Effector memory CD4-positive, alpha-beta T cell (primary cell): ENCODE measurements at regions not wholly inside any gene's neighbourhood (a gene's known extent, or its start where the extent isn't known, plus 50 kb on each side); places are given as distances from the start of the nearest gene placed in this dataset.

Experiments used
- DNase-seq, 3 donors: peaks; one replicate each; pipeline ENCODE4 v3.0.0-alpha.2; 2020
- H3K27ac ChIP-seq: 2 replicates; pipeline ENCODE4 v1.7.0; 2013; ENCODE audit warnings: mild to moderate bottlenecking, low read length, moderate library complexity; ENCODE audit not compliant: insufficient read depth, poor library complexity, severe bottlenecking
- H3K27me3 ChIP-seq: replicated peaks from 2 replicates; pipeline ENCODE4 v1.7.0; 2013; ENCODE audit warnings: mild to moderate bottlenecking, low read length; ENCODE audit not compliant: insufficient read depth, control insufficient read depth, poor library complexity, severe bottlenecking
- H3K36me3 ChIP-seq: 2 replicates; pipeline ENCODE4 v1.7.0; 2013; ENCODE audit warnings: mild to moderate bottlenecking, low read length, moderate library complexity; ENCODE audit not compliant: control insufficient read depth, insufficient read depth
- H3K4me1 ChIP-seq: 2 replicates; pipeline ENCODE4 v1.7.0; 2013; ENCODE audit warnings: low read length, mild to moderate bottlenecking; ENCODE audit not compliant: control insufficient read depth, insufficient read depth, poor library complexity, severe bottlenecking
- H3K4me3 ChIP-seq: 2 replicates; pipeline ENCODE4 v1.7.0; 2013; ENCODE audit warnings: low read length, low read depth, mild to moderate bottlenecking; ENCODE audit not compliant: insufficient read depth, poor library complexity, severe bottlenecking
- H3K9me3 ChIP-seq: 2 replicates; pipeline ENCODE4 v1.7.0; 2013; ENCODE audit warnings: mild to moderate bottlenecking, low read length, moderate library complexity; ENCODE audit not compliant: control insufficient read depth

DNA sequence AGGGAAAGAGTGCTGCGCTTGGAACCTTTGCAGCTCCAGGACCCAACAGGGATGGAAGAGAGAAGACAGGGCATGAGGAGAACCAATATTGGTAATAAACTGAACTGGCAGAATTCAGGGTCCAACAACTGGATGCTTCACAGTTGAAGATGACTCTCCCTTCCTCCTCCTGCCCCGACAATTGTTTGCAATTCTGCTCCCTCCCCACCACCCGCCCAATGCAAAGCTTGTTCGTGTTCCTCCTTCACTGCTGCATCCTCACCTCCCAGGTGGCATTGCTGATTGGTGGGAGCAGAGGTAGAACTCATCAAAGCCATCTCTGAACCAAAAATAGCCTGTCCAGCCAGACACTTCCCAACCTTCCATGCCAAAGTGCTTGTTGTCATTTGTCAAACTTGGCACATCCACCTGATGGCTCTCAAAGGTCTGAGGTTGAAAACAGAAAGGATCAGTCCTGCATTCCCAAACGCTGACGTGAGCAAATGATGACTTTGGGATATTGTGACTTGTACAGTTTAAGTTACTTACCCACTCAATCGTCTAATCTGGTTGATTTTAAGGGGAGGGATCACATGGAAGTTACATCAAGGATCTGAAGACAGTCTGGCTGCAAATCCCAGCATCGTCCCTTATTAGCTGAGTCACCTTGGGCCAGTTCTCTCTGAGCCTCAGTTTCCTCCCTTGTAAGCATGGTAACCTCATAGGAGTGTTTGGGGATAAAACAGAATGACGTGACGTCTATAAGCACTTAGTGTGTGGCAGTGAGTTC, 242.6 kb upstream of the CRY1 start:
- Histone ChIP-seq H3K36me3 (no peaks in the 10 kb centered on the region), H3K4me1 (no peaks in the 10 kb centered on the region), H3K27me3 (no peaks in the 10 kb centered on the region), H3K4me3 (no peak overlapping the region), H3K27ac (no peak overlapping the region), H3K9me3 (no peaks in the 10 kb centered on the region)
- DNase-seq = no peak

DNA sequence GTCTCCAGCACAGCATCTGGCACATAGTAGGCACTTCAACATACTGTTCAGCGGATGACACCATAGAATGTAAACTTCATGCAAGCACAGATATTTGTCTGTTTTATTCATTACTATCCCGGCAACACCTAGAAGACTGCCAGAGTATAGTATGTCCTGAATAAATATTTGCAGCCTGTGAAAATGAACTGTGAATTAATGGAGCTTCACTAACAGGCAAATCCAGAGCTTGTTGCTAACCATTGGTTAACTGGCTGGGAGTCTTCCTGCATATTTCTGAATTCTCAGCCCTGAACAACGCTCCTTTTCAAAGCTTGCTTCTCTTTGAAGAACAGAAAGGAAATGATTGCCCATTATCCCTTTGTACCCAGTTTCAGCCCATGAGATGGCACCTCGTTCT, 243.3 kb upstream of the CRY1 start:
- H3K36me3 ChIP-seq = no peaks in the 10 kb centered on the region
- no peak for DNase-seq
- no peaks in the 10 kb centered on the region for H3K4me1 ChIP-seq
- no peak overlapping the region for H3K4me3 ChIP-seq
- H3K9me3 ChIP-seq = no peaks in the 10 kb centered on the region
- no peaks in the 10 kb centered on the region for H3K27me3 ChIP-seq
- H3K27ac ChIP-seq = no peak overlapping the region

DNA sequence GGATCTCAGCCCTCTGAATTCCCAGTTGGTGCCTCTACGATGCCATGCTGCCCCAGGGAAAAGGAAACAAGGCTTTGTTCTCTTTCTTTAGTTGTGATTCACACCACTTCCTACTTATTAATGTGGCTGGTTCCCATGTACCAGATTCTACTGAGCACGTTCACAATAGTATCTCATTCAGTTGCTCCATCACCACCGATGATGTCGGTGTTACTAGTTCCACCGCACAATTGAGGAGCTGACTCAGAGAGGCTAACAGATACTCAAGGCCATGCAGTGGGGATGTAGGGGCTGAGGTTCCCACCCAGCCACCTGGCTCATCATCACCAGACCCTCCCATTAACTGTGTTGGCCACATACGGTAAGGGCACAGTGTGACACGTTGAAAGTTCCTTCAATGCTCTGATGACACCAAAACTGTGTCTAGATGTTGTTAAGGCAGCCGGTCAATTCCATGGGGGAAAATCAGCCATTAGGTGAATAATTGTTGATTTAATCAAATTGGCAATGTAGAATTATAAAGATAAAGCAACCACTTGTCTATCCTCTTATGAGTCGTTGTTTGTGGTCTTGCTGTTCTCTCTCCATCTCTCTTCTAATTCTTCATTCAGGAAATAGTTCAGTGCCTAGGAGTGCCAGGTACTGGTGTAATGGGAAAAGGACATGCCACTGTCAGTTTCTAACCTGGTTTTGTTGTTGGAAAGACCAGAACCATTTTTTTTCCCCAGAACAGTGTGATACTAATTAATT, 244.2 kb upstream of the CRY1 start:
- DNase-seq = no peak
- Histone ChIP-seq H3K9me3 (no peaks in the 10 kb centered on the region), H3K4me1 (no peaks in the 10 kb centered on the region), H3K27me3 (no peaks in the 10 kb centered on the region), H3K4me3 (no peak overlapping the region), H3K27ac (no peak overlapping the region), H3K36me3 (no peaks in the 10 kb centered on the region)

DNA sequence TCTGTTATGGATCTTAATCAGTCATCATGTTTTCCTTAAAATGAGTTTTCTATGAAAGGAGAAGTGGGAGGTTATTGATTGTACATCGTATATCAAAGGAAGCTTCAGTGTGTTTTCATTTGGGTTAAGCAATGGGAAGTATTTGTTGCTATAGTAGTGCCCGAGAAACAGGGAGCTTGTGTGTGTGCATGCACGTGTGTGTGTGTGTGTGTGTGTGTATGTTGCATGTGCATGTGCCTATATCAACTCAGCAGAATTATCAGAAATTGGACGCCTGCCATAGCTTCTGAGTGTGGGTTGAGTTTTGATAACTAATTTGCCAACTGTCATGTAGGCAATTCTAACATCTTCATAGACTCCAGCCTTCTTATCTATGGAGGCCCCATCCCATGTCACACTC, 246.1 kb upstream of the CRY1 start:
- Histone ChIP-seq H3K27ac (no peak overlapping the region), H3K27me3 (no peaks in the 10 kb centered on the region), H3K4me1 (no peaks in the 10 kb centered on the region), H3K36me3 (no peaks in the 10 kb centered on the region), H3K4me3 (no peak overlapping the region), H3K9me3 (no peaks in the 10 kb centered on the region)
- no peak for DNase-seq

DNA sequence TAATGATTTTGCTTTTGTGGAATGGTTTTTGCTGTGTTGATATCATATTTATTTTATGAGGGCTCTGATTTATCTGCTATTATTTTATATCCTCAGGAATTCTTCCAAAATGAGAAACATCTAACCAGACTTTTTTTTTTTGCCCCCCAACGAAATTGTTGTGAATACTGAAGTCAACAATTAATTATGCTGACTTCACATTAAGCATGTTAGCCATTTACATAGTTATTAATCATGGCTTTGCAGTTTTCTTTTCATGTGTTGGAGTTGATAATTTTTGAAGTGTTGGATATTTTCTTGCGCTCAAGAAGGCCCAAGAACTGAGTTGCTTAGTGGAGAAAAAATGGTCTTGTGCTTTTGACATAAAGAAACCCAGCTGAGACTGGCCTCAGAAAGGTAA, 246.6 kb upstream of the CRY1 start:
- Histone ChIP-seq H3K36me3 (no peaks in the 10 kb centered on the region), H3K27ac (no peak overlapping the region), H3K4me3 (no peak overlapping the region), H3K27me3 (no peaks in the 10 kb centered on the region), H3K4me1 (no peaks in the 10 kb centered on the region), H3K9me3 (no peaks in the 10 kb centered on the region)
- DNase-seq = no peak

DNA sequence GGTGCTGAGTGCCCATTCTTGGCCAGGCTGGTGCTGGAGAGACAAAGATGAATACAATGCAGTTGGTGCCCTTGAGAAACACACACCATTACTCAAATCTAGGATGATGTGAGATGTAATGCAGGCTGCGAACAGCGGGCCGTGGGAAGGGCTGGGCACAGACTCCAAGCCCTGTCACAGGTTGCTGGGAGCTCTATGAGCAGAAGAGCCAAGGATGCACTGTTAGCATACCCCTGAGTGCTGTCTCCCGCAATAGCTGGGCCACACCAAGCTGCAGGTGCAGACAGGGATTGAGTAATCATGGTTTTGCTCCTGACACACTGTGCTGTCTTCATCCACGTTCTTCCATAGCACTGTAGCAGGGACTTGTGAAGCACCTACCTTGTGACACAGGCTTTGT, 247.5 kb upstream of the CRY1 start:
- Histone ChIP-seq H3K36me3 (no peaks in the 10 kb centered on the region), H3K4me1 (no peaks in the 10 kb centered on the region), H3K4me3 (no peak overlapping the region), H3K27ac (no peak overlapping the region), H3K27me3 (no peaks in the 10 kb centered on the region), H3K9me3 (no peaks in the 10 kb centered on the region)
- no peak for DNase-seq

DNA sequence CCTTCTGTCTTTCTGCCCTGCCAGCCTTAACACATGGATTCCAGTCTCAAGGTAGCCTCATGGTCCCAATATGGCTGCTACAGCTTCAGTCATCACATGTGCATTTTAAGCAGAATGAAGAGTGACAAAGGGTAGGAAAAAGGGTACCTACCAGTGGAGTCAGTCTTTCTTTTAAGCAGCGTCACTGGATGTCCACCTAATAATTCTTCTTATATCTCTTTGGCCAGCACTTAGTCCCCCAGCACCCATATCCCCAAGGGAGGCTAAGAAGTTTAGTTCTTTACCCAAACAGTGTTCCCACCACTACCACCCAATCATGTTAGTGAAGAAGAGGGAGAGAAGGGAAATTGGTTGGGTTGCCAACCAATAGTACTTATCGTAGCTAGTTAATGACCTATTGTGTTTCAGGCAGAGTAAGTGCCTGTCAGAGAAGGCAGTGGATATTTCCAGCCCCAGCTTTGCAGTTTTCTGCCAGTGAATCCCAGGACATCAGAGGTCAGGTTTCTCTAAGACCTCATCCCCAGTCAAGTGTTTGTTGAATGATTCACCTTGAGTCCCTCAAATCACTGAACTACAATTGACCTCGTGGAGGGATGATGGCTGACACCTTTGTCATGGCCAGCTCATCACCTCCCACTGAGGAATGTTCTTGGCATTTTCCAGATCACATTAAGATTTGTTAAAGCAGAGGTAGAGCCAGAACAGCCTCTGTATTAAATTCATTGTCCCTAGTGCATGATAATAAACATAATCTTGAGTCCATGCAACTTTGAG, 250.9 kb upstream of the CRY1 start:
- H3K4me1 ChIP-seq = no peaks in the 10 kb centered on the region
- no peak overlapping the region for H3K4me3 ChIP-seq
- H3K27ac ChIP-seq = no peak overlapping the region
- H3K36me3 ChIP-seq = no peaks in the 10 kb centered on the region
- H3K27me3 ChIP-seq = no peaks in the 10 kb centered on the region
- no peaks in the 10 kb centered on the region for H3K9me3 ChIP-seq
- no peak for DNase-seq

DNA sequence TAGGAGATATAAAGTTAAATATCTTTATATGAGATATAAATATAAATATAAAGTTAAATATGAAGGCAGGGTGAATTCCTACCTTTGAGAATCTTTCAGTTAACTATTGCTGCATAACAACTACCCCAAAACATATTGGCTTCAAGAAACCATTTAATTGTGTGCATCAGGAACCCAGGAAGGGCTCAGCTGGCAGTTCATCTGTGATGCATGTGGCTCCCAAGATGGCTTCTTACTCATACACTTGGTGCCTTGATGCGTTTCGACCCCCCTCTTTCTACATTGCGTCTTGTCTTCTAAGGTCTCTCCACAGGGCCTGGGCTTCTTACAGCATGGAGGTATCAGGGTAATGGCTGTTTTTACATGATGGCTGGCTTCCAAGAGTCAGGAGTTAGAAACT, 253.9 kb upstream of the CRY1 start:
- H3K36me3 ChIP-seq = no peaks in the 10 kb centered on the region
- H3K4me1 ChIP-seq = peaks cover 5% of the 10 kb centered on the region
- H3K9me3 ChIP-seq = no peaks in the 10 kb centered on the region
- no peak overlapping the region for H3K27ac ChIP-seq
- no peak overlapping the region for H3K4me3 ChIP-seq
- no peak for DNase-seq
- H3K27me3 ChIP-seq = no peaks in the 10 kb centered on the region

DNA sequence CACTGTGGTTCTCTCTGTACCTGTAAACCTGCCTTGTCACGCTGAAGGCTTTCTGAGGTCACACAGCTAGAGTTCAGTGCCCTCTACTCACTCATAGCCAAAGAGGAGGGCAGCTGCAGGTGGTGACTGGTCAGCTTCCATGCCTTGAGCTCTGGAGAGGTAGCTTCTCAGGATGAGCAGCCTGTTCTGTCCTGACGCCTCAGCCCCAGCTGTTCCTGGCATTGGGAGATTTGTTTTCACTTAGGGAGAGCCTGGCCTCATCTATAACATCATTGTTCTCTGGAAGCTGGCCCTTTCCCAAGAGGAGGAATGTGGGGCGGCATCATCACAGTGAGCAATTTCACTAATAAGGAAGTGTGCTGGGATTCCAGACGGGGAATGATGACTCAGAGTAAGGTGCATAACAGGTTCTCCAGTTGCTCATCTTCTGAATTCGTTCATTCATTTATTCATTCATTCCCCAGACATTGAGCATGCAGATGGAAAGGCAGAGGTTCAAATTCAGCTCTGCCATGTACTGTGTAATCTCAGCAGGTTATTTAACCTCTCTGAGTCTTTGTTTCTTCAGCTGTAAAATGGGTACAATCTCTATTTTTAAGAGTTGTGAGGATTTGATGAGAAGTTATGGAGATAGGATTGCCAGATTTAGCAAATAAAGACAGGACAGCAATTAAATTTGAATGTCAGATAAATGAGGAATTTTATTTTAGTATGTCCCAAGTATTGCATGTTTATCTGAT, 255.8 kb upstream of the CRY1 start:
- Histone ChIP-seq H3K4me3 (no peak overlapping the region), H3K36me3 (no peaks in the 10 kb centered on the region), H3K4me1 (peaks cover 13% of the 10 kb centered on the region), H3K27ac (no peak overlapping the region), H3K9me3 (no peaks in the 10 kb centered on the region), H3K27me3 (no peaks in the 10 kb centered on the region)
- no peak for DNase-seq
